22Rv1 (cell line): ENCODE measurements at regions not wholly inside any gene's neighbourhood (a gene's known extent, or its start where the extent isn't known, plus 50 kb on each side); places are given as distances from the start of the nearest gene placed in this dataset.
"Not testable (repeated sequence)": the region's sequence is repeated elsewhere in the genome, so short reads cannot be mapped to it uniquely, and the experiment has no call there.

Experiments used
- H3K27ac ChIP-seq: fragments of 450-650 bp; 2 replicates; pipeline ENCODE4 v1.5.1; 2017
- CTCF ChIP-seq: fragments of 450-650 bp; IDR thresholded peaks from 2 replicates; pipeline ENCODE4 v1.5.1; 2017; ENCODE audit warnings: mild to moderate bottlenecking
- ZFX ChIP-seq: fragments of 450-650 bp; IDR thresholded peaks from 2 replicates; pipeline ENCODE4 v1.6.1; 2017; ENCODE audit warnings: antibody characterized with exemption, borderline replicate concordance

GRCh38 chr9:126171641-126172040 lies 155.0 kb upstream of the MVB12B start:
- H3K27ac ChIP-seq = no peak overlapping the region
- no peak for TF ChIP-seq ZFX
- TF ChIP-seq CTCF = no peak

- H3K27ac ChIP-seq = no peak overlapping the region
- TF ChIP-seq ZFX (no peak), CTCF (no peak)
Measured at GRCh38 chr9:126173401-126173800, 153.2 kb upstream of the MVB12B start.

- TF ChIP-seq ZFX = no peak
- no peak for TF ChIP-seq CTCF
- no peak overlapping the region for H3K27ac ChIP-seq
Measured at GRCh38 chr9:126173929-126174328, 152.7 kb upstream of the MVB12B start.

- no peak for TF ChIP-seq ZFX
- no peak for TF ChIP-seq CTCF
- no peak overlapping the region for H3K27ac ChIP-seq
Measured at GRCh38 chr9:126183266-126183665, 143.4 kb upstream of the MVB12B start.

- H3K27ac ChIP-seq = not testable (repeated sequence)
Measured at GRCh38 chr9:126190994-126191393, 135.6 kb upstream of the MVB12B start.

GRCh38 chr9:126198854-126199253 lies 127.8 kb upstream of the MVB12B start:
- TF ChIP-seq CTCF (no peak), ZFX (no peak)
- no peak overlapping the region for H3K27ac ChIP-seq

- TF ChIP-seq CTCF (peak; percentile 78), ZFX (no peak)
Measured at GRCh38 chr9:126203313-126203712, 123.3 kb upstream of the MVB12B start.

GRCh38 chr9:126204197-126204596 lies 122.4 kb upstream of the MVB12B start:
- no peak overlapping the region for H3K27ac ChIP-seq
- no peak for TF ChIP-seq CTCF
- no peak for TF ChIP-seq ZFX

More at GRCh38 chr9:126203313-126203712, 123.3 kb upstream of the MVB12B start:
- H3K27ac ChIP-seq = no peak overlapping the region
